Occipital lobe (tissue), 1 donor: ENCODE measurements at regions not wholly inside any gene's neighbourhood (a gene's known extent, or its start where the extent isn't known, plus 50 kb on each side); places are given as distances from the start of the nearest gene placed in this dataset.
A peak's percentile ranks its signal among the peaks of the same experiment; 100 is the strongest.

Experiments used
- DNase-seq: peaks from one replicate; lab custom pipeline; 2025; lab: John Stamatoyannopoulos, UW

GRCh38 chr16:73280388-73280787, 232.5 kb upstream of the ZFHX3 start:
- DNase-seq, result no peak

DNA sequence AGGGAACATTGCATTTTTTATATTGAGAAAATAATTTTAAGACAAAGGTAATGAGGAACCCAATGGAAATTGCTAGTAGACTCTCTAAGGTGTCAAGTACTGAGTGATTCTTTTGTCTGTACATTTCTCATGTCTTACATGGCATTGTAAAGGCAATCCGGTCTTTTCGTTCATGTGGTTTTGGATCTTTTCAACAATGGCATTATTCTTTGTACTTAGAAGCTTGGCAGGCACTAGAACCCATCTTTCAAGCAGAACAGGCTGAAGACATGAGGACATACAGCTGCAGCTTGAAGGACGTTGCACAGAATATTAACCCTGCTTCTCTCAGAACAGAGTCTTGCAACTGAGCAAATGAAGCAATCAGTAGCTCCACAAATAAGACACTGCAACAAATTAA, 231.5 kb upstream of the ZFHX3 start:
- DNase-seq, result no peak

- no peak for DNase-seq
Observed at GRCh38 chr16:73277071-73277470, 229.1 kb upstream of the ZFHX3 start.

DNA sequence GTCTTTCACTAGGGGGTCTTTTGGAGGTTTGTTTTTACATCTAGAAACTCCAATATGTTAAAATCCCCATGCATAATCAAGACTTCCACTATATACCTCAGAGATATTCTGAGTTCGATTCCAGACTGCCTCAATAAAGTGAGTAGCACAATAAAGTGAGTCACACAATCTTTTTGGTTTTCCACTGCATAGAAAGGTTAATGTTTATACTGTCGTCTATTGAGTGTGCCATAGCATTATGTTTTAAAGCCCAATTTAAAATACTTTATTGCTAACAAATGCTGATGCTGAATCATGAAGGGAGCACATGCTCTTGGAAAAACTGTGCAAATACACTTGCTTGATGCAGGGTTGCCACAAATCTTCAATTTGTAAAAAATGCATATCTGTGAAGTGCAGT, 227.5 kb upstream of the ZFHX3 start:
- no peak for DNase-seq

GRCh38 chr16:73275024-73275423, 227.1 kb upstream of the ZFHX3 start:
- DNase-seq, result no peak

- no peak for DNase-seq
Observed at GRCh38 chr16:73274140-73274539, 226.2 kb upstream of the ZFHX3 start.

DNA sequence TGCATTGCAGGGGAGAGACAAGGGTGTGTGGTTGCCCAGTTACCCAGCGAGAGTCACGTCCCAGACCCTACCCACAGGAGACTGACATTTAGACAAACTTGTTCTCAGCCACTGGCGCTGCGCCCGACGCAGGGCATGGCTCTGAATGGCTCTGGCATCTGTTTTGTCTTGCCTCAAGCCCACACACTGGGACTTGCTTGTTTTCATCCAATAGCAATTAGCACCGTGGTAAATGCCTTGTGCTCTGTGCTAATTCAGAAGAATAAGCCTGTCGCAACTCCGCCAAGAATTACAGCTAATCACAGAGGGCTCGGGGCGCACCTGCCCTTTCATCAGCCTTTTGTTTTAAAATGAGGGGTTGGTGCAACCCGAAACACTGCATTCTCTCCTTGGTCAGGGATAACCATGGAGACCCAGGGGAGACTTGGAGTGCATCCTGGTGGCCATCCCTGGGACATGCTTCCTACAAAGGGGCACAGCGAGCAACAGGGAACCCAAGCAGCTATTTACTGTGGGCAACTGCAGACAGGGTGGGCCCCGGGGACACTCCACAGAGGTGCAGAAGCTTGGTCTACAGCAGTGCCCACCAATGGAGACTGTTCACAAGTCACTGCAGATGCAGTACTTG, 220.6 kb upstream of the ZFHX3 start:
- no peak for DNase-seq

- no peak for DNase-seq
Observed at GRCh38 chr16:73265935-73266334, 218.0 kb upstream of the ZFHX3 start.

- DNase-seq, result no peak
Observed at GRCh38 chr16:73265124-73265837, 217.4 kb upstream of the ZFHX3 start.

DNA sequence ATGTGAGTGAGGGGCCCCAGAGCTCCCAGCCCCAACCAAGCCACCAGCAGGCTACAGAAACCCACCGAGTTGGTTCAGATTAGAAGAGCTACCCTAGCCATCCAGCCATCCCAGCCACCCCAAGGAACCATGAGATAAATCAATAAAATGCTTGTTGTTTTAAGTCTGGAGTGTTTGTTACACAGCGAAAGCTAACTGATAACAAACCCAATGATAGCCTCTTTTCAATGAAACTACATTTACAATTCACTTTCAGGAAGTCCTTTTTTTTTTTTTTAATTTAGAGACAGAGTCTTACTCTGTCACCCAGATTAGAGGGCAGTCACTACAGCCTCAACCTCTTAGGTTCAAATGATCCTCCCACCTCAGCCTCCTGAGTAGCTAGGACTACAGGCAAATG, 215.0 kb upstream of the ZFHX3 start:
- no peak for DNase-seq

GRCh38 chr16:73255031-73255430, 207.1 kb upstream of the ZFHX3 start:
- DNase-seq, result no peak

DNA sequence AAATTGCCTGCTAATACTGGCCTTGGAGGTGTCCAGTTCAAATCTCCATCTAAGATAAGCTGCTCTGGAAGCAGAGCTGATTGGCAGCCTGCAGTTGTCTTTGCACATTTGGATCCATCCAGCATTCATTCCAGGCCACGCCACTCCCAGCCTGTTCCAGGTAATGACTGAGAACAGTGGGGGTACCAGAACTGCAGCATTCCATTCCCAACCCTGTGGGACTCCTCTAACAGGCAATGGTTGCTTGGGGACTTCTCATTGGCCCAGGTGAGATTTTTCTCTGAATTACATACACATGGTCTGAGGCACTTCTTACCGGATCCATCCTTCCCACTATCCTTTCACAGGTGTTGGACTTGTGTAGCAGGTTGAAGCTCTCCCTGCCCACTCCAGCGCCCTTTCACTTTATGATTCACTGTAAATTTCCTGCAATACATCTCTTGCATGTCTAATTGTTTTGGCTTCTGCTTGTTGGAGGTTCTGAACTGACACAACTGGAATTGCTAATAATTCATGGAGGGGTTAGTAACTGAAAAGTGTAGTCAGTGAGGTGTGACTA, 206.1 kb upstream of the ZFHX3 start:
- DNase-seq, result no peak

DNA sequence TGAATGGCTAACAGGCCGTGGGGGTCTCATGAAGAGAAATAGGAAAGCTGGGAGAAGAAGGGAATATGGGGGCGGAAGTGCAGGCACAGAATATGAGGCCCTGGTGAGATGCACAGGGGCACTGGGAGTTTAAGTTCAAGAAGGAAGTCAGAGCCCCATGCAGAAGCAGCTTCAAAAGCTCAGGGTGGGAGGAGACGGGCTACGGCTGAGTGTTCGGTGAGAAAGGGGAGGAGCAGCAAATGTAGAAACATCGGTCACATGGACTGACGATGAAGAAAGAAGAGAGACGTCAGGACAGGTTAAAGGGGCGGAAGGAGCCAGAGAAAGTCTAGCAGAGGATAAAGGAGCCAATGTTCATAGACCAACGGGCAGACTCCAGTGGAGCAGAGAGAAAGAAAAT, 204.5 kb upstream of the ZFHX3 start:
- no peak for DNase-seq

DNA sequence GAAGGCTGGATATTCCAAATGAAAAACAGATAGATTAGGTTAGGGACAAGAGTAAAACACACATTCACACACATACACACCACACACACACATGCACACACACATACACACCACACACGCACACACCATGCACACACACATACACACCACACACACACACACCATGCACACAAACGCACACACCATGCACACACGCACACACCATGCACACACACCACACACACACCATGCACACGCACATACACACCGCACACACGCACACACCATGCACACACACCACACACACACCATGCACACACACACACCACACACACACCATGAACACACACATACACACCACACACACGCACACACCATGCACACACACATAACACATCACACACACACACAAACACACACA, 203.7 kb upstream of the ZFHX3 start:
- no peak for DNase-seq

DNA sequence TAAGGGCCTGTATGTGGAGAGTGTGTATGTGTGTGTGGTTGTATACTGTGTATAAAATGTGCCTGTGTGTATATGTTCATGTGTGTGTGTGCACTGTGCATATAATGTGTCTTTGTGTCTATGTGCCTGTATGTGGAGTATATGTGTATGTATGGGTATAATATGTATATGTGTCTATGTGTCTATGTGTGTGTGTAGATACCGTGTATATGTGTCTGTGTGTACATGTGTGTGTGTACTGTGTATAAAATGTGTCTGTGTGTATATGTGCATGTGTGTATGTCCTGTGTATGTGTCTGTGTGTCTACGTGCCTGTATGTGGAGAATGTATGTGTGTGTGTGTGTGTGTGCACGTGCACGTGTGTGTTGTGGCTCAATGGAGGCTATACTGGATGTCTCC, 200.4 kb upstream of the ZFHX3 start:
- no peak for DNase-seq

GRCh38 chr16:73240920-73241319, 193.0 kb upstream of the ZFHX3 start:
- no peak for DNase-seq

GRCh38 chr16:73237601-73238000, 189.7 kb upstream of the ZFHX3 start:
- no peak for DNase-seq

DNA sequence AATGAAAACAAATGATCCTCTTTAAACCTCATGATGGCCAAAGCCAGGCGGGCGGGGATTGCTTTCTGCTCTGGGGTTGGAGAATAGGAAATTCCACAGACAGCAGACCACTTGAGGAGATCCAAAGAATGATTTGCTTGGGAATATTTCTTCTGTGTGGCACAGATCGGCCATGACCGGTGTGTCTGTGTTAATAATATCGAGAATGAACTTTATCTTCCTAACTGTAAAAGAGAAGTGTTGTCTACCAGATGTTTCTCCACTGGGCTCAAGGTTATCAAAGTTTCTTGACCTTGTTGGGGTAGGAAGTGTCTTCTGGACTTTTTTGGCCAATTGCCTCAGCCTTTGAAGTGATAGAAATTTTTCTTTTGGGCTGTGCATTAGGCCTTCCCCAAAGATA, 186.6 kb upstream of the ZFHX3 start:
- DNase-seq, result no peak

DNA sequence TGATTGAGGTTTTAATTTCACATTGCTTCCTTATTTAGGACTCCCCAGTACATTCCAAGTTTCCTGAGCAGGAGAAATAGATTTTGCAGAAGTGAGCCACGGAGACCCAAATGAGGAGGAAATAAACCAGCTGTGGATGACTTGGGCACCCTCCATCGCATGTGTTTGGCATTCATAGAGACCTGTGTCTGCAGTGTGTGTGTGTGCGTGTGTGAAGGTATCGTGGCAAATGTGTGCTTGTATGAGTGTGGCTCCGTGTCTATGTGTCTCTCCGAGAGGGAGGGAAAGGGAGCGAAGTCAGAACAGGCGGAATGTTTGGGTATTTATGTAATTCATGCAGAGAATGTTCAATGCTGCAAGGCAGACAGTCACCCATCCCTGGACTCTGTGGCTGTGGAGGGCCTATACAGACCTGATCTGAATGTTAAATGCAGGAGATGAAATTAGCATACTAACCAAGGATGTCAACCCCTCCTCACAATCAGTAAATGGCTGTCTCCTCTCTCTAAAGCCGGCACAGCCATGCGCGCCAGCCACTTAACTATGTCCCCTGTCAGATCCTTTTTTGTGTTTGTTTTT, 186.0 kb upstream of the ZFHX3 start:
- DNase-seq, result no peak

DNA sequence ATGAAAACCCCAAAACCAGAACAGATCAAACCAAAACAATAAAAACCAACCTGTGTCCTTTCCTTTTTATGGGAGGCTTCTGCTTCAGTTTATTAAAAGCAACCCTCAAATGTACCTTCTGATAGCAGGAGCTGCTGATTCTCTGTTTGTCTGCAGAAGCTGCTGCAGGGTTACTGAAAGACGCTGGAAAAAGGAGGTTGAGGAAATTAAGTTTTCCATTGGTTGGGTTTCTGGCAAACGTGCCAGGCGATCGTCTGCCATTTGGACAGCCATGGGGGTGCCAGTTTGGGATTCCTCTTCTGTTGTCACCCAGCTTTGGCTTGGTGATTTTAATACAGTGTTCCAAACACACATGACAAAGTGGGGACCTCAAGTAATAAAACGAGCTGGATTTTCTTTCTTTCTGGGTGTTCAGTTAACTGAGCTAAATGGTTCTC, 185.4 kb upstream of the ZFHX3 start:
- no peak for DNase-seq

DNA sequence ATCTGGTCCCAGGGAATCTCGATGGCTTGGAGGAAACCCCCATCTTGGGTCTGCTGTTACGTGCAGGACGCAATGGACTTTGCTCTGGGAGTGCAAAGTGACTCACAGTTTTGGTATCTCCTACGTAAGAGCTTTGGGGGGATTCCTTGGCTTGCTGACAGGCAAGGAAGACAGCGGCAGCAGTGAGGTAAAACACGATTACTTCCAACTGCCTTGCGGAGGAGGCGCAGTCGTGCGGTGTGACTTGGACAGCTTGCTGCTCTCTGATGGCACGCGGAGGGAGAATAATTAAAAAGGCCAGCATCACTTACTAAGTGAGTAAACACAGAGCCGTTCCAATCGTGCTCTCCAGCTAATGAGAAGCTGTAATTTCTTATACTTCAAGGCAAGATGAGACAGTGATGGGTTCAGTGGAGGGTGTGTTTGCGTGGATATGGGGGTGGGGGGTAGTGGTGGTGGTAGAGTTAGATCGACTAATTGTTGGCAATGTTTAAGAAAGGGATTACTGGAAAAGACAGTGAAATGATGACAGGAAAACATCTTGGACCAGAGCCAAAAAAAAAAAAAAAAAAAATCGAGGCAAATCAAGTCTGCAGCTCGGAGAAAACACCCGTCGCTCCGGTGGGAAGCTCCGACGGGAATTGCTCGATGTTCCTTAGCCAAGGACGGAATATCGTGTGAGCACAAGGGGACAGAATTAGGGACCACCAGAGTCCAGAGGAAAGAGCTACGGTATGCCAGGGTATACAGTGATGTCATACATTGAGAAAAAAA, 184.8 kb upstream of the ZFHX3 start:
- DNase-seq, result no peak

DNA sequence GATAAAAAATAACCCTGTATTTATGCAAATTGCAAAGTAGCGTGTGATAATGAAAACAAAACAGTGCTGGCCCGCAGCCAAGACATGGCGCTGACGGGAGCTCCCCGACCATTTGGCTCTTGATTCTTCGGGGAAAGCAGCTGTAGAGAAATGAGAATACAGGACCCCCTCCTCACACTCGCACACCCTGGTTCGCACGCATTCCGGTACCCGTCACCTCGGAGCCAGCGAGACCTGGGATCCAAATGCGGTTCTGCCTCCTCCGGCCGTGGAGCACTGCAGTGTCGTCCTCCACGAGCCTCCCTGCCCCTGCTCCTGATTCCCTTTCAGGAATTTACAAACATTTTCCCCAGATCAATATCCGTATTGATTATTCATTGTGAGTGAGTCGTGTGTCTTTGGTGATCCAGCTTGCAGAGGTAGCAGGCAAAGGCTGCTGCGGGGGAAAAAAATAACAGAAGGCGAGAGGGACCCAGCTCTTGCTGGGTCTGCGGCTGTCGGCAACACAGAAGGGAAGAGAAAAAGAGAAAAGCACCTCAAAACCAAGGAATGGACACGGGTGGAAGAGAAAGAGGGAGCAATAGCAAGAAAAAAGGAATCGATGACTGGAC, 184.1 kb upstream of the ZFHX3 start:
- DNase-seq, result peak; percentile 20
